NCI-H510A (cell line): ENCODE measurements at regions not wholly inside any gene's neighbourhood (a gene's known extent, or its start where the extent isn't known, plus 50 kb on each side); places are given as distances from the start of the nearest gene placed in this dataset.

ENCODE experiments used
- DNase-seq: peaks from one replicate; lab custom pipeline; 2025; lab: John Stamatoyannopoulos, UW

DNA sequence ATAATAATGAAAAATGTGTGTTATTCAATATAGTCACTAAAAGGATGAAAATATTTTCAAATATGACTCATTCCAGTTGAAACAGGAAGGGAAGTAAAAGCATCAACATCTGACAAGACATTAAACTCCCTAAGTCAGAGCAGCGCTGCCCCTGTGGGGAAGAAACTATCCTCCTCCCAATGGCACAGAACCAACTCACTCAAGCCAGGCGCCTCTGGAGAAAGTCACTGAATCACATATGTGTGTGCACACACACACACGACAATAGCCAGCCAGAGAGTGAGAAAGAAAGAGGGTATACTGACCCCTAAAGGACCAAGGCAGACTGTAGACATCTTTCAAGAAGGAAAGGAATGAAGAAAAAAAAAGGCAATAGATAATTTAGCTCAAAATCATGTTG lies 126.9 kb downstream of the SETD4 start:
- no peak for DNase-seq

- DNase-seq: no peak
Measured at GRCh38 chr21:35932232-35932911, 128.0 kb downstream of the SETD4 start.

GRCh38 chr21:35929901-35930300 lies 130.4 kb downstream of the SETD4 start:
- DNase-seq: no peak

- peak; percentile 62 for DNase-seq
Measured at GRCh38 chr21:35927262-35927661, 133.1 kb downstream of the SETD4 start.

DNA sequence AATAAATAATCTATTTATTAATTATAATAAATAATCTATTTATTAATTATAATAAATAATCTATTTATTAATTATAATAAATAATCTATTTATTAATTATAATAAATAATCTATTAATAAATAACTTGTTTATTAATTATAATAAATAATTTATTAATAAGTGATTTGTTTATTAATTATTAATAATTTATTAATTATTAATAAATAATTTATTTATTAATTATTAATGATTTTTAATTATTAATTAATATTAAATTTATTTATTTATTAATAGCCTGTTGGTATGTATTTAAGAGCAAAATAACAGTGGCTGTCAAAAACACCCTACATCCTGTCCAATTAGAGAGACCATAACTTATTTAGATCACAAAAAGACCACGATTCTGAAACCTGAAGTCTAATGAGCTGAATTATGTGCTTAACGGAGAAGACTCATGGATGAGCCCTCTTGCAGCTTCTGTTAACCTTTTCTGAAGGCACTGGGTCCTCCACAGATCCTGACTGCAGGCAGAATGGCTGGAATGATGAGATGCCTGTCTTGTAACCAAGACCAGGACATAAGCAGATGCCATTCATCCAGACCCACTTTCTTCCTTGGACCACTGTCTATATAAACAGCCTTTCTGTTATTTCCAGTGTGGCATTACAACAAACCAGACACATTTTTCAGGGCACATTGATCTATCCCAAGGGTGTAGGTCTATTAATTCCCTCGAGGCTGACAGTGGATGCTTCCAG lies 134.2 kb downstream of the SETD4 start:
- no peak for DNase-seq

DNA sequence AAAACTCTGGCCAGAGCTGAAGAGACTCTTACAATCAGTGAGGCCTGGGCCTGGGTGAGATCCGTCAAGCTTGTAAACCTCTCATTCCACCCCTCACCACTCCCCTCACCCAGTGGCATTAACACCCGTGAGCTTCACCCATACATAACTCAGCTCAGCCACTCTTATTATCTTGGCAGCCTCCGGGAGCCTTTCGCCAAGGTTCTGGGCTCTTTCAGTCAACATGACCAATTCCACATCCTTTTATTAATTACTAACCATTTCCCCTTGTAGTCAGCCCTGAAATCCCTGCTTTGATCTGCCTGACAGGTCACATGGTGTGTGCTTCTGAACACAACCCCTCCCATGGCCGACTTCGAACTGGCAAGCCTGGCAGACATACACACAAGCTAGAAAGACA lies 134.8 kb downstream of the SETD4 start:
- DNase-seq: no peak

DNA sequence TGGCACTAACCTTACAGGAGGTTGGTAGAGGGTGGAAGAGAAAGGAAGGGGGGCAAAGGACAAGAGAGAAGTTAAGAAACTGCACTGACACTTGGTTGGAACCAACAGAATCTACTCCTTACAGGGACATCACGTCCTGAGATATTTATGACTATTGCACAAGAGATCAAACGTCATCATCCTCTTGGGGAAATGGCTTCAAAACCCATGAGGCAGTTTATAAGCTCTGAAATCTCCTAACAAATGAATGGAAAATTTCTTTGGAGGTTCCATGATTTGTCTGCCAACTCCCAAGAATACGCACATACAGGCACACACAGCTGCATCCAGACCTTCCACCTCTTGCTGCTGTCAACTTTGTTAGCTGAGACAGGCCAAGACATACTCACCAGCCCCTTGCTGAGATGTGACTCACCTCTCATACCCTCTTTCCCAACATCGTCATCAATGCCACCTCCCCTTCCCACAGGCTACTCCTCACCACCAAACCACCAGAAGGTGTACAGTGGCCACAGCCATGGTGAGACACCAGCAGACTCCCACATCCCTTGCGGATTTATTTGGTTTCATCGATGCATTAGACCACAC lies 135.5 kb downstream of the SETD4 start:
- no peak for DNase-seq

DNA sequence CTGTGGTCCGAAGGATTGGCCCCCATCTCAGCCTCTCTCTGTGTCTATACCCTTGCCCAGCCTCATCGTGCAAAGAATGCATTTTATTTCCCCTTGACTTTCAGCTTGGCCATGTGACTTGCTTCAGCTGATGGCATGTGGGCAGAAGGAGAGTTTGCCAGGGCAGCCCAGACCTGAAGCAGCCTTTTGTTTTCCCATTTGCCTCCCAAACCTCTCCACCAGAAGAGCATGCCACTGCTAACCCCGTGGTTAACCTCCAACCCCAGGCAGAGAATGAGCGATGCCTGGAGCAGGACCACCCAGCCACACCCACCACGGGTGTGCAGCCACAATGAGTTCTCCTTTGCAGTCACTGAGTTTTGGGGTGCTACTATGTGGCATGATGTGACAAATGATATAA lies 136.4 kb downstream of the SETD4 start:
- DNase-seq: no peak

GRCh38 chr21:35922618-35923017 lies 137.7 kb downstream of the SETD4 start:
- no peak for DNase-seq

- DNase-seq: no peak
Measured at GRCh38 chr21:35921471-35921870, 138.9 kb downstream of the SETD4 start.

- DNase-seq: no peak
Measured at GRCh38 chr21:35920436-35920835, 139.9 kb downstream of the SETD4 start.

GRCh38 chr21:35915030-35915429 lies 145.3 kb downstream of the SETD4 start:
- no peak for DNase-seq

DNA sequence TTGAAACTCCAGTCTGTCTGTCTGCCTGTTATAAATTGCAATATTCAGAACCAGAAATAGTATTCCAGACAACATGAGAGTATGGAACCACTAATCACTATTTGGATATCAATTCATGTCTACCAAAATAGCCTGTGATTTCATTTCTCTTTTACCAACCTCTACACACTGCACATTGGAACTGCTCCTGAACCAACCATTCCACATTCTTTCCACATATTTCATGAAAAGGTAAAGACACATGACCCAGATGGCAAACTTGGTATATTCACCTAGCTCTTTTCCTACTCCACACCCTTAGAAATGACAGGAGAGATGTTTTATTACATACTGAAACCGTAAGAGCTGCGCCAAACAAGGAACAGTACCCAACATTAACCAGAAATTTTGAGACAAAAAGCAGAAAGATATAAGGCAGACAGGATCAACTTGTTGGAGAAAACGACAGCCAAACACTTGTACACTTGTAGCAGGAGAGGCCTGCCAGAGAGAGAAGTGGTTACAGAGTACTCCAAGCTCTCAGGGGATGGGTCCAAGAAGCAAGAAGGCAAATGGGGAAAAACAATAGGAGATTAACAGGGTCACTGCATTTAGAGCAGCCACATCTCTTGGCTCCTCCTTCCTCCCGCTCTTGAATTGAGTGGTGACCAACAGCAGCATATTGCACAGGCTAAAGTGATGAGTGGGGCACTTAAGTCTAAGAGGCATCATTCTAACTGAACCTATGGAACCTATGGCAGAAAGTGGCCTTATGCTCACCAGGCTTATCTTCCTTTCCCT lies 148.7 kb downstream of the SETD4 start:
- DNase-seq: no peak

GRCh38 chr21:35909456-35910223 lies 150.7 kb downstream of the SETD4 start:
- DNase-seq: no peak

- no peak for DNase-seq
Measured at GRCh38 chr21:35908311-35909078, 151.8 kb downstream of the SETD4 start.

GRCh38 chr21:35906586-35906985 lies 153.7 kb downstream of the SETD4 start:
- DNase-seq: no peak

DNA sequence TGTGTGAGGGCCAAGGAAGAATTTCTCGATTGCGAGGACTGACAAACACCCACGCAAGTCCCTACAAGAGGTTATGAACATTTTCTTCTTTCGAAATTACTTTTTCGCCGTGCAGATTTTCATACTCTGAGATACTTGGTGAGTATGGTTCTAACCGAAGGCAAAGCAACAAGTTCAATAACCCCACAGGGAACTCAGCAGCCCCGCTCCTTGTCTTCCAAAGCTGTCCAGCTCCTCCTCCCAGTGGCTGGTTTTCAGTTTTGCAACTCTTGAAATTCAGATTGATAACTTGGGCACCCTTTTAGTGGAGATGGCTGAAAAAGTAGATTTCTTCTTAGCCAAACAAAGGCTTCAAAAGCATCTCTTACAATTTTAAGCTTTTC lies 154.4 kb downstream of the SETD4 start:
- DNase-seq: no peak

DNA sequence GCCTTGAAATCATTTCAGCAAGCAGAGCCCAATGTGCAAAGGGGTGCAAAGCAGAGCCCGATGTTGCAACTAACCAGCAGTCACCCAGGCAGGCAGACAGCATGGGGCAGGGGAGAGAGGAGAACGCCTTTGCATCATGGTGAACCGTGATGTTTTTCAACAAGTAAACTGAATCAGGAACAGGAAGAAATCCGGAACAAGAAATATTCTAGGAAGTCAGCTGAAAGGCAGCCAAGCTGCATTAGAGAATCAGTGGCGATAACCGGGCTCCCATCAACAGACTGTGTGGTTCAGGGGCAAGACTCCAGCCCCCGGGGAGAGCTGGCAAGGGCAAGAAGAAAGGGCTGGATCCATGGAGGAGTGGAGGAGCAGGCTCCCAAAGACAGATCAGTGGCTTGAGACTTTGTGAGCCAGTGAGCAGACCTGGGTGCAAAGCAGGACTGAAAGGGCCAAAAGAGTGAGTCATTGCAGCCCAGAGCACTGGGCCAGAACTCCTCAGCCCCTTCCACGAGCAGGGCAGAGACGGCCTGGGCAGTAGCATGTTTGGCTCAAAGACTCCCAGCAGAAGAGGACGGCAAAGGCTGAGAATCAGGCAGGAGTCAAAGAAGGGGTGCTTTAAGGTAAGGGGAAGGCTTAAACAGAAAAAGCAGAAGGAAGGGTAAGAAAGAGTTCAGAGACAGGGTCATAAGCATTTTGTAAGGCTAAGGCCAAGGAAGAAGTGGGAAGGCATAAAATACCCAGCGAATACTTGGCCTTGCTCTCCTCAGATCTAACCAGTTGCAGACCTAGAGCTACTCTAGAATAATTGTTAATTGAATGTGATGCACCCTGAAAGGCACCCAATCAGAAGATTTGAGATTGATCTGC lies 155.0 kb downstream of the SETD4 start:
- DNase-seq: no peak

DNA sequence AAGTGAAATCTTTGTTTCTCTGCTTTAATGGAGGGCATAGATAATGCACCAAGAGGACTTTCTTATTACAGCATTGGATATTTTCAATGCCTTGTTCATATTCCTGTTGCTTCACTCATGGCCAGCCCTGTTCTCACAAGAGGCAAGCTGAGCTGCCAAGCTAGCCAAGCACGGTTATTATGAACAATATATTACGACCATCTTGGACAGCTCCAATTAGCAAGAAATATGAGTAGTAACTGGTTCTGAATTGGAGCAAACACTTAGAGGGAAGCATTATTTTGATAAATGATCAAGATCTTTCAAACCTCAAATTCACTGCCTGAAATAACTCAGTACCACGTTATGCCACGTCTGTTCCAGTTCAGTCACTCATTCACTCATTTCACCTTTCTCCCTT lies 159.8 kb downstream of the SETD4 start:
- DNase-seq: no peak

- DNase-seq: no peak
Measured at GRCh38 chr21:35896060-35896459, 164.3 kb downstream of the SETD4 start.
